ENCODE measurements at regions not wholly inside any gene's neighbourhood (a gene's known extent, or its start where the extent isn't known, plus 50 kb on each side); places are given as distances from the start of the nearest gene placed in this dataset.
"Not testable (repeated sequence)": the region's sequence is repeated elsewhere in the genome, so short reads cannot be mapped to it uniquely, and the experiment has no call there.

DNA sequence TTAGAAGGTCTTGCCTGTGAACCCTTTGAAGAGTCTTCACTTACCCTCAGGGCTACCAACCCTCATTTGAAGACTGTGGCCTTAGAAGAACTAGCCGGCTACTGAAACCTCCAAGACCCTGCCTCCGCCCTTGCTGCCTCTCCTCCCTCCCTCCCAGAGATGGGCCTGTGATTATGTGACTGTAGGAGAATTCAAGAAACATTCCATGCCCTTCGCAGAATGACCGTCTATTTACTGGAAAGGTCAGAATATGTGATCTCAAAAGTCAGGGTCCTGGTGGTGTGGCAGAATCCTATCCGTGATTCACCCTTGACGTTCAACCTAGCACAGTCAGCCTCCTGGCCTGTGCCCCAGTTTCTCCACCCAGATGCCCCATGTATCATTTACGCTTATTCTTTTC lies 109.6 kb downstream of the CTNND1 start:
- no peak for DNase-seq (ENCODE audit: low read depth in 2 of 2, low spot score in 1 of 2)

DNA sequence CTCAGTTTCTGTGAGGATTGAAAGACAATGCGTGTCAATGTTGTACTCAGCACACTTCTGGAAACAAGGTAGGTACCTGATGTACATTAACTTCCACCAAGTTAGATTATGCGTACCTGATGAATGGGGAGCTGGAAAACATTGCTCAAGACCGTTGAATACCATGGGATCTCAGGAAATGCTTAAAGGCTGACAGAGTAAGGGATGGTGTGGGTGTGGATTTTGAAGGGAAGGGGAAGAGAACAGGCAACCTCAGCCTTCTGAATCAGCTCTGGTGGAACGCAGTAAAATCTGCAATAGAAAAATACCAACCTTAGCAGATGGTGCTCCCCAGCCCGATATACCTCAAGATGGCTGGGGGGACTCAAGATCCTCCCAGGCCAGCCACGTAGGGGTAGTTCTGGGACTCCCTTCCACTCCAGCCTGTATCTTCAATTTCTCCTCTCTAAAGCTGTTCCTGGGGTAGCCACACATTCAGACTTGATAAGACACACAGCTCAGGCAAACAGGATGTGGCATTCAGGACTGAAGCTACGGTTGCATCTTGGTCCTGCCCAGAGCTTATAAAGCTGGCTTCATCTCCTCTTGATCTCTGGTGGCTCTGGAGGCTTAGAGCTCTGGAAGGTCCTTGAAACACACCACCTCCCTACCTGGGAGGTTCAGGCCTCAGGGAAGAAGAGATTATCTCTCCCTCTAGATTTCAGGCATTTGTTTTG lies 111.8 kb downstream of the CTNND1 start:
- no peak for DNase-seq (ENCODE audit: low read depth in 2 of 2, low spot score in 1 of 2)

DNA sequence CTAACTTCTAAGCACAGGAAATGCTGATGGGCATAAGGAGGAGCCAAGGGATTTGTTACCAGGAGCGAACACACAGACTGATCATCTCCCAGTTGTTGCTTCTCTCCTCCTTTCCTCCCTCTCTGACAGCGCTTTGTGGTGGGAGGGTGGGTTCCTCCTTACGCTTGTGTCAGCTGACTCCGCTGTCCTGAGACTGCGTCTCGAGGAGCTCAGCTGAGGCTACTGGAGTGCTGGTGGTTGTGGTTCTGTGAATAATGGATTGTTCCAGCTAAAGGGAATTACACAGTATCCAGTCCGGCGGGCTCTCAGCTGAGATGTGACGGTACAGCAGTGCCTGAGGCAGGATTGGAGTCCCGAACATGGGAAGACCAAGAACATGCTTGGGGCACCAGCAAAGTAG lies 113.4 kb downstream of the CTNND1 start:
- no peak for DNase-seq (ENCODE audit: low read depth in 2 of 2, low spot score in 1 of 2)

DNA sequence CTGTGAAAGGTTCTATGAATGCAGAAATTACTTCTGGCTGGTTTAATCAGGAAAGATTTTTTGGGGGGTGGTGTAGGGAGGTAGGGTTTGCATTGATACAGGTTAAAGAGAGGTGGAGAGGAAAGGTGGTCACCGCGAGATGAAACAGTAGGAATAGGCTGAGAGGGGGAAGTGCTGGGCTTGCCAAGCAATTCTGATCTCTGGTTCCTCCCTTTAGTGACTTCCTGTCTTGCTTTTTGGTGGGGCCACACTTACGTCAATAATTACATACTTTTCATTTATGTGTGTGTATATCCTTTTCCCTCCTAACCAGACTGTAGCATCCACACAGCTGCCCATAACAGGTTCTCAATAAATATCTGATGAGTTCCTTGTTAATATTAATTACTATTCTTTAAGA lies 120.0 kb downstream of the CTNND1 start:
- no peak for DNase-seq (ENCODE audit: low read depth in 2 of 2, low spot score in 1 of 2)

DNA sequence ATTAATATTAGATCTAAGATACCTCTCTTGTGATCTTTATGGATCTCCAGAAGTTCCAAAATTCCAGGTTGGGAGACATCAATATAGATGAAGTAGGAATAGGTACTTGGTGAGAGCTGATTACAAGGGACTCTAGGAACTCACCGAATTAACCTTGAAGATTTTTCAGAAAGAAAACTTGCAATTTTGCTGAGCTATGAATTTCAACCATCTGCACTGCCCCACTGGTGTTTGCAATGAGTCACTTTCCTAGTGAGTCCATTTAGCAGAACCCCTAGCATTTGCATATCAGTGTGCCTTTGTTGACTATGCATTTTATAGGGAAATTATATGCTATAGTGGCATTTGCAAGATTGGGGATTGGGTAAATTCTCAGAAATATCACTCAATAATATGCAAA lies 122.0 kb downstream of the CTNND1 start:
- no peak for DNase-seq (ENCODE audit: low read depth in 2 of 2, low spot score in 1 of 2)

DNA sequence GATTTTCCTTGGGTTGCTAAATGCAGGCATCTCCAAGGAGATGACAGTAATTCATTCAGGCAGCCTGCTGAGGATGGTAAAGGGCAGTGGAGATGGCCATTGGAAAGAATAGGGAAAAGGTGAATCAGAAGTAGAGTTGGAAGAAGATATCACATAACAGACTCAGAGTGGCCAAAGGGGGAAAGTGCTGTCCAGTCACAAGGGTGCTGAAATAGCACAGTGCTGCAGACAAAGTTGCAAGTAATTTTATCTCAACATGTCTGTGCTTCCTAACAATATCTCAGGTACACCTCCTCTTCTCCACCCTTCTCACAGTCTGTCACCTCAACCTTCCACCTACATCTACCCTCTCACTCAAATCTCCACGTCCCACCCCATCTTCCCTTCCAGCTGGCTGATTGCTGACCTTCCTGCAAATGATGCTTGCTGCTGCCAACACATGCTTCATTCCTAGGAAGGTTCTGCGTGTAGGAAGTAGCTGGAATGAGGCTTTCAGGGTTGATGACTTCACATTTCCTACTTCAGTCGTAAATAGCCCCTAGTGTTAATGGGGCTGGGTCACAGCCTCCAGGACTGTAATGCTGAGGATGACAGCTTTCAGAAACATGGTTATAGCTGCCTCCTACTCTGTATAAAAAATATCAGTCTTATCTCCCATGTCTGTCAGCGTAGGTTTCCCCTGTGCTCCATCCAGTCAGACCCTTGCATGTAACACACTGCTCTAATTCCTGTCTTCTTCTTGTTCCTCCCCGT lies 123.9 kb downstream of the CTNND1 start:
- no peak for DNase-seq (ENCODE audit: low read depth in 2 of 2, low spot score in 1 of 2)

DNA sequence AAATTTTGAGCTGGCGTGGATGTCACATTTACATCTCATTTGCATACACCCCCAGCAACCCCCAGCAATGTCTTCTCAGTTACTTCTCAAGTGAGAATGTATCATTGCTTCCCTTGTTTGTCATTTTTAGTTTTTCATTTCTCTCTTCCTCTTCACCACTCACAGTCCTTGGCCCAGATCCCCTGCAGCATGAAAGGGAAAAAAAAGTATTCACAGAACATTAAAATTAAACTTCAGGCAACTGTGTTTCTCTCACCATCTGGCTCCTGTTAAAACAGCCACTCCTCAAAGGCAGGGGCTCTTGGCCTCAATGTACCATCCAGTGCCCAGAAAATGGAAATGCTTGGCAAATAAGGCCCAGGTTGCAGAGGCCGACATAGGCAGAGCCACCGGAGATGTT lies 126.8 kb downstream of the CTNND1 start:
- no peak for DNase-seq (ENCODE audit: low read depth in 2 of 2, low spot score in 1 of 2)

DNA sequence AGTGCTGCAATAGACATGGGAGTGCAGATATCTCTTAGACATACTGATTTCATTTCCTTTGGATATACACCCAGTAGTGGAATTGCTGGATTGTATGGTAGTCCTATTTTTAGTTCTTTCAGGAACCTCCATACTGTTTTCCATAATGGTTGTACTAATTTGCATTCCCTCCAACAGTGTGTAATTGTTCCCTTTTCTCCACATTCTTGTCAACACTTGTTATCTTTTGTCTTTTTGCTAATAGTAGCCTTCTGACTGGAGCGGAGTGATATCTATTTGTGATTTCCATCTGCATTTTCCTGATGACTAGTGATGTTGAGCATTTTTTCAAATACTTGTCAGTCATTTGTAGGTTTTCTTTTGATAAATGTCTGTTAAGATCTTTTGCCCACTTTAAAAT lies 128.9 kb downstream of the CTNND1 start:
- DNase-seq (ENCODE audit: low read depth in 2 of 2, low spot score in 1 of 2), result no peak

DNA sequence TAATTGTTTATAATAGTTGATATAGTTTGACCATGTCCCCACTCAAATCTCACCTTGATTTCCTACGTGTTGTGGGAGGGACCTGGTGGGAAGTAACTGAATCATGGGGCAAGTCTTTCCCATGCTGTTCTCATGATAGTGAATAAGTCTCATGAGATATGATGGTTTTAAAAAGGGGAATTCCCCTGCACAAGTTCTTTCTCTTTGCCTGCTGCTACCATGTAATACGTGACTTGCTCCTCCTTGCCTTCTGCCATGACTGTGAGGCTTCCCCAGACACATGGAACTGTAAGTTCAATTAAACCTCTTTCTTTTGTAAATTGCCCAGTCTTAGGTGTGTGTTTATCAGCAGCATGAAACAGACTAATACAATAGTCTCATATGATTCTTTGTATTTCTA lies 130.5 kb upstream of the OR9Q1 start:
- not testable (repeated sequence) for DNase-seq (ENCODE audit: low read depth in 2 of 2, low spot score in 1 of 2)

DNA sequence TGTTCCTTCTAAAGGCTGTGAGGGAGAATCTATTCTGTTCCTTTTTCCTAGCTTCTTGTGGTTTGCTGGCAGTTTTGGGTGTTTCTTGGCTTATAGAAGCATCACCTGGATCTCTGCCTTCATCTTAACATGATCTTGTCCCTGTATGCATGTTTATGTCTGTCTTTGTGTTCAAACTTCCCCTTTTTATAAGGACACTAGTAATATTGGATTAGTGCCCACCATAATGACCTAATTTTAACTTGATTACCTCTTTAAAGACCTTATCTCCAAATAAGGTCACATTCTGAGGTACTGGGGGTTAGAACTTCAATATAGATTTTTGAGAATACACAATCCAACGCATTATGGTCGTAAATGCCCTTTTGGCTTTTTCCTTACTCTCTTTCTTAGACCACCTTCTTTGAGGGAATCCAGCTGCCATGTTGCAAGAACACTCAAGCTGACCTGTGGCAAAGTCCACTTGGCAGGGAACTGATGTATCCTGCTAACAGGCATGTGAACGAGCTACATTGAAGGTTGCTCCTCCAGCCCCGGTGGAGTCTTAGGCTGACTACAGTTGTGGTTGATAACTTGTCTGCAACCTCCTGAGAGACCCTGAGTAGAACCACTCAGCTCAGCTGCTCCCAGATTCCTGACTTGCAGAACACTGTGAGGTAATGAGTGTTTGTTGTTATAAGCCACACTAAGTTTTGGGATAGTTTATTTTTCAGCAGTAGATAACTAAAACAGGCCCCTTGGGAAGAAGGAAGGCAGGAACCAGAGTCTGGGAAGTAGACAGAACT lies 127.1 kb upstream of the OR9Q1 start:
- no peak for DNase-seq (ENCODE audit: low read depth in 2 of 2, low spot score in 1 of 2)

DNA sequence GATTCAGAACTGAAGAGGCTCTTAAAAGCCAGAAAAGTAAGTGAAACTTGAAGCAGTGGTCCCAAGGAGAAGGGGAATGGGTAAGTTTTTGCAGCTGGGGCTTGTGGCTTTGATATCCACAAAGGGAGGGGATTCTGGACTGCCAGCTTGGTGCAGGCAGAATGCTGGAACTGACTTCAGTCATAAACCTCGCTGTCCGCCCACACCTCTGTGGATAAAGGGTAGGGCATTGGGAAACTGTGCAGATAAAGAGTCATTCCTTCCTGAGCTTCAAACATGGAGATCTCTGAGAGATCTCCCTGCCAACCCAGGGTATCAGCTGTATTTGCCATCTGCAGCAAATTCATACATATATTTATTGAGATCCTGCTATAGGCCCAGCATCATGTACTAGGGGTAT lies 124.3 kb upstream of the OR9Q1 start:
- no peak for DNase-seq (ENCODE audit: low read depth in 2 of 2, low spot score in 1 of 2)

DNA sequence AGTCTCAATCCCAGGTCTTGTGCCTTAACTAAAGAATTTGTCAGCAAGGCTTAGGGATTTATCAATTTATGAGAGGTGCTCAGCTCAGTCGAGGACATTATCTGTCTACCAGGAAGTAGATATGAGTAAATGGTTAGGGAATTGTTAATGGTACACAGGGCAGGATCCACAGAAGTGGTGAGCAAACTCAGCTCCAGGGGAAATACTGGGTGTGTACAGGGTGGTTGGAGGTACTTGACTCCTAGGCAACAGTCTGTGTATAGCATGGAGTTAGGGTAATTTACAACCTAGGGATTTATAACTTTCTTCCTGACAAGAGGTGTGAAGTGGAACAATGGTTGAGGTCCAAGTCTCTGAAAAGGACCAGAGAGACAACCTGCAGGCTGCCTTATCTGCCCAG lies 123.4 kb upstream of the OR9Q1 start:
- DNase-seq (ENCODE audit: low read depth in 2 of 2, low spot score in 1 of 2), result no peak

DNA sequence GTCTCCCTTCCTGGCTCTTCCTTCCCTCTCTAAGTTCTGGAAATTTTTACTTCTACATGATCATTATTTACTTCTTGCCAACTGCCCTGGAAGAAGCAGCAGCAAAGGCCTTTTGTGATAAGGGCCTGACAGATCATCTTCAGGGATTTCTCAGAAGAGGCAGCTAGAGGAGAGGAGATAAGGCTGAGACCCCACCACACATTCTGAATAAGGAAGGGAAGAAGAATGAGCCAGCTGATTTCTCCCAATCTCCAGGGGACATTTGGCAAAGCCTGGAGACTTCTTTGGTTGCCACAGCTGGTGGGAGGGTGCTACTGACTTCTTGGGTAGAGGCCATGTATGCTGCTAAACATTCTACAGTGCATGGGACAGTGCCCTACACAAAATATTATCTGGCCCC lies 122.4 kb upstream of the OR9Q1 start:
- DNase-seq (ENCODE audit: low read depth in 2 of 2, low spot score in 1 of 2), result no peak

DNA sequence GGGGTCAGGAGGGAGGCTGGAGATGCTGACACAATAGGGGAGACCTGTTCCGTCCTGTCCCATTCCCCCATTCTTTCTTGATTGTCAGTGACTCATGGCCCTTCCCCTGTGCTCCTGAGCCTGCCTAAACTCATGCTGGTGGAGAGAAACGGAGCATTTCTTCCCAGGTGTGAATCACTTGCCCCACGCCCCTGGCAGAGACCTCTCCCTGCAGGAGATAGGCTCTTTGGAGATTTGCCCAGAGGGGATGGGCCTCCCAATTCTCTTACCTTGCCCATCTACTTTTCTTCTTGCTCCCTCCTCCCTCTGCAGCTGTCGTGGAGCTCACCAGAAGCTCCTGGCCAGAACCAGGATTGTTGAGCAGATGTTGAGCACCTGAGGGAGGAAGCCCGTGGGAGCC lies 121.9 kb upstream of the OR9Q1 start:
- no peak for DNase-seq (ENCODE audit: low read depth in 2 of 2, low spot score in 1 of 2)

DNA sequence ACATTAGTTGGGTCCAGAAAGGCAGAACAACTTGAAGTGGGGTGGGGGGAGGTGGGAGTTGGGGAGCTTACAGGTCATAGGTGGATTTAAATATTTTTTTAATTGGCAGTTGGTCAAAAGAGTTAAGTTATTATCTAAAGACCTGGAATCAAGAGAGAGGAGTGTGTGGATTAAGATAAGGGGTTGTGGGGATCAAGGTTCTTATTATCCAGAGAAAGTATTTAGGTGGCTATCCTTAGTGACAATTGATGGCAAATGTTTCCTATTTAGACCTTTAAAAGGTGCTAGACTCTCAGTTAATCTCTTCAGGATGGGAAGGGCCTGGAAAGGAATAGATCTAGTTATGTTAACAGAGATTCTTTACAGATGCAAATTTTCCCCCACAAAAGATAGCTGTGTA lies 120.7 kb upstream of the OR9Q1 start:
- DNase-seq (ENCODE audit: low read depth in 2 of 2, low spot score in 1 of 2), result no peak

DNA sequence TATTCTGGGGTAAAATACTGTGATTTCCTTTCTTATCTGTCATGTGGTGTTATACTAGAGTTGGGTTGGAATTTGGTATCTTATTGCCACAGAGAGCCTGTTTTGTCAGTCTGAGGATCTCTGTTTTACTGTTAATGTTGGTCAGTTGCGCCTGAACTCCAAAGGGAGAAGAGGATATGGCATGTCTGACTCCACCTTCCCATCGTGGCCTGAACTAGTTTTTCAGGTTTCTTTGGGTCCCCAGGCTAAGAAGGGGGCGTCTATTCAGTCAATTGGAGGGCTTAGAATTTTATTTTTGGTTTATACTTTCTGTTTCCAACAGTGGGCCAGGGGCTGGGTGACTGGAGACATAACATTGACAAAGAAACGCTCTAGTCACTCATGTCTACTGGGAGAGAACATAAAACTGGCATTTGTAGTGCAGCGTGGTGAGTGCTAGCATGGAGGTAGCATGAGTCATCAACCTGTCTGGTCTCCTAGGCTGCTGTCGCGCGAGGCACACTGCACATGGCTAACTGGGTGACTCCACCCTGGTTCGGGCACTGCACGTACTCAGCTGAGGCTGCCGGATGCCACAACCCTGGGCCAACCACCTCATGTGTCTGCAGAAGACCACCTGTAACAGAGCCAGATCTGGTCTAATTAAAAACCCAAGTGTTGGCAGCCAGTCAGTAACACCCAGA lies 120.1 kb upstream of the OR9Q1 start:
- DNase-seq (ENCODE audit: low read depth in 2 of 2, low spot score in 1 of 2), result peak in 1 of 2 donors; percentile 9

DNA sequence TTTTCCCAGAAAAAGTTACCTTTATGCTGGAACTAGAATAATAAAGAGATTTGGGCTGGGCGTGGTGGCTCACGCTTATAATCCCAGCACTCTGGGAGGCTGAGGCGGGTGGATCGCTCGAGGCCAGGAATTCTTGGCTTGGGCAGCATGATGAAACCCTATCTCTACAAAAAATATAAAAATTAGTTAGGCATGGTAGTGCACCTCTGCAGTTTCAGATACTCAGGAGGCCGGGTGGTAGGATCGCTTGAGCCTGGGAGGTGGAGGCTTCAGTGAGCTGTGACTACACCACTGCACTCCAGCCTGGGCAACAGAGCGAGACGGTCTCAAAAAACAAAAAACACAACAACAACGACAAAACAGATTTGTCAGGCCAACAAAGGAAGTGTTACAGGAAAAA lies 119.3 kb upstream of the OR9Q1 start:
- no peak for DNase-seq (ENCODE audit: low read depth in 2 of 2, low spot score in 1 of 2)

DNA sequence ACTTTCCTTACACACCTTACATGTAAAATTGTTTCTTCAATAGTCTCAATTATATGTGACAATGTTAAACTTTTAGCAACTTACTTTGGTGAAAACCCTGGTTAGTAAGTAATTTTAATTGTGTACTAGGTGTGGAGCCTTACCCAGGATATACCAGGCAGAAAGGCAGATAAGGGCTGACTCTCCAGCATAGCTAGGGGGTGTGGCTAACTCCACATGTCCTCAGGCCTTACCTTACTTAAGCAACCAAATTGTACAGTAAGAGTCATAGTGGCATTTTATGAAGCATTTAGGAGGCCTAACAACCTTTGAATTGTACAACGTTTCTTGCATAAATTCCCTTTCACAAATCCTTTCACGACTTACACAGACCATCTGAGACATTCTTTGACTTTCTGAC lies 118.2 kb upstream of the OR9Q1 start:
- DNase-seq (ENCODE audit: low read depth in 2 of 2, low spot score in 1 of 2), result no peak

DNA sequence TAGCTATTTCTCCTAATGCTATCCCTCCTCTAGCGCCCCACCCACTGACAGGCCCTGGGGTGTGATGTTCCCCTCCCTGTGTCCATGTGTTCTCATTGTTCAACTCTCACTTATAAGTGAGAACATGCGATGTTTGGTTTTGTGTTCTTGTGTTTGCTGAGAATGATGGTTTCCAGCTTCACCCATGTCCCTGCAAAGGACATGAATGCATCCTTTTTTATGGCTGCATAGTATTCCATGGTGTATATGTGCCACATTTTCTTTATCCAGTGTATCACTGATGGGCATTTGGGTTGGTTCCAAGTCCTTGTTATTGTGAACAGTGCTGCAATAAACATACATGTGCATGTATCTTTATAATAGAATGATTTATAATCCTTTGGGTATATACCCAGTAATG lies 115.3 kb upstream of the OR9Q1 start:
- DNase-seq (ENCODE audit: low read depth in 2 of 2, low spot score in 1 of 2), result not testable (repeated sequence)

DNA sequence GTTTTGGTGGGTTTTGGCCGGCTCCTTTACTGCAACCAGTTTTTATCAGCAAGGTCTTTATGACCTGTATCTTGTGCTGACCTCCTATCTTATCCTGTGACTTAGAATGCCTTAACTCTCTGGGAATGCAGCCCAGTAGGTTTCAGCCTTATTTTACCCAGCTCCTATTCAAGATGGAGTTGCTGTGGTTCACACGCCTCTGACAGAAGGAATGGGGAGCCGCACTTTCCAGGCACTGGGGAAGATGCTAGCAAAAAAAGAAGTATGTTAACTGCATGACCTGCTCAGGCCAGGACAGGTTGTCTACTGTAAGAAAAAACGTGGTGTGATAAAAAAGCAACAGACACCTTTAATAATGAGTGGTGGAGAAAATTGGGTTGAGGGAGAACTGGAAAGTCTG lies 112.2 kb upstream of the OR9Q1 start:
- DNase-seq (ENCODE audit: low read depth in 2 of 2, low spot score in 1 of 2), result not testable (repeated sequence)
